CD4-positive, CD25-positive, alpha-beta regulatory T cell (primary cell): ENCODE measurements at regions not wholly inside any gene's neighbourhood (a gene's known extent, or its start where the extent isn't known, plus 50 kb on each side); places are given as distances from the start of the nearest gene placed in this dataset.

Source experiments
- ATAC-seq, 2 donors: fragments of 150-1000 bp; cut with Tn5 transposase; one replicate each; pipeline ENCODE4 v1.10.0; 2021; ENCODE audit warnings: low read depth in 2 of 2, moderate number of reproducible peaks in 2 of 2, moderate library complexity in 1 of 2
- DNase-seq, 3 donors: peaks; one replicate each; pipeline versions ENCODE4 v3.0.0 to v3.0.0-alpha.2; 2012 to 2022; ENCODE audit warnings: mixed read lengths in 1 of 3
- H3K27ac ChIP-seq: one replicate; pipeline ENCODE4 v1.7.0; 2013; ENCODE audit warnings: mild to moderate bottlenecking, low read length; ENCODE audit not compliant: insufficient read depth, poor library complexity, severe bottlenecking
- H3K27me3 ChIP-seq: one replicate; pipeline ENCODE4 v1.7.0; 2013; ENCODE audit warnings: low read length; ENCODE audit not compliant: control insufficient read depth, insufficient read depth
- H3K36me3 ChIP-seq: one replicate; pipeline ENCODE4 v1.7.0; 2013; ENCODE audit warnings: mild to moderate bottlenecking, low read length, moderate library complexity; ENCODE audit not compliant: control insufficient read depth, insufficient read depth
- H3K4me1 ChIP-seq: 2 replicates; pipeline ENCODE4 v1.7.0; 2013; ENCODE audit warnings: mild to moderate bottlenecking, low read length; ENCODE audit not compliant: insufficient read depth, control insufficient read depth, poor library complexity, severe bottlenecking
- H3K4me3 ChIP-seq: one replicate; pipeline ENCODE4 v1.7.0; 2013; ENCODE audit warnings: low read depth, mild to moderate bottlenecking, low read length, moderate library complexity
- H3K9me3 ChIP-seq, 2 experiments: 1 replicate in 1 of 2; 2 replicates in 1 of 2; pipeline ENCODE4 v1.7.0; 2013; ENCODE audit warnings: low read length in 2 of 2, mild to moderate bottlenecking in 1 of 2, moderate library complexity in 1 of 2; ENCODE audit not compliant: control insufficient read depth in 2 of 2
- H3K27ac Mint-ChIP-seq, 3 donors: one replicate each; pipeline ENCODE4 v1.8.0; 2020 to 2022; ENCODE audit warnings: mild to moderate bottlenecking in 3 of 3, mixed read lengths in 3 of 3, moderate library complexity in 2 of 3
- H3K27me3 Mint-ChIP-seq: one replicate; pipeline ENCODE4 v1.8.0; 2022; ENCODE audit warnings: mild to moderate bottlenecking, mixed read lengths
- H3K36me3 Mint-ChIP-seq: one replicate; pipeline ENCODE4 v1.8.0; 2020; ENCODE audit warnings: mixed read lengths
- H3K4me1 Mint-ChIP-seq, 4 donors: one replicate each; pipeline ENCODE4 v1.8.0; 2020 to 2022; ENCODE audit warnings: mixed read lengths in 4 of 4, mild to moderate bottlenecking in 1 of 4
- H3K4me3 Mint-ChIP-seq, 4 donors: one replicate each; pipeline ENCODE4 v1.8.0; 2020 to 2022; ENCODE audit warnings: mild to moderate bottlenecking in 4 of 4, mixed read lengths in 4 of 4, moderate library complexity in 3 of 4
- H3K9me3 Mint-ChIP-seq, 7 donors: one replicate each; pipeline ENCODE4 v1.8.0; 2020 to 2022; ENCODE audit warnings: mixed read lengths in 7 of 7, mild to moderate bottlenecking in 3 of 7, moderate library complexity in 2 of 7

GRCh38 chr13:85970727-85971126, 171.5 kb upstream of the SLITRK6 start:
- no peak for ATAC-seq
- H3K36me3 ChIP-seq: no peaks in the 10 kb centered on the region
- no peaks in the 10 kb centered on the region for H3K4me1 Mint-ChIP-seq

GRCh38 chr13:85969331-85969730, 170.1 kb upstream of the SLITRK6 start:
- ATAC-seq: no peak
- no peak overlapping the region for H3K4me3 Mint-ChIP-seq
- Histone ChIP-seq H3K36me3 (no peaks in the 10 kb centered on the region), H3K27ac (no peak overlapping the region), H3K9me3 (peaks cover 5 to 6% of the 10 kb centered on the region in 2 experiments), H3K4me3 (no peak overlapping the region), H3K4me1 (no peaks in the 10 kb centered on the region), H3K27me3 (no peaks in the 10 kb centered on the region)
- H3K9me3 Mint-ChIP-seq: peaks cover 0 to 12% (median 3%) of the 10 kb centered on the region in 7 donors
- H3K4me1 Mint-ChIP-seq: no peaks in the 10 kb centered on the region
- no peak overlapping the region for H3K27ac Mint-ChIP-seq
- no peak for DNase-seq
- no peaks in the 10 kb centered on the region for H3K36me3 Mint-ChIP-seq
- H3K27me3 Mint-ChIP-seq: no peaks in the 10 kb centered on the region

More at GRCh38 chr13:85970727-85971126, 171.5 kb upstream of the SLITRK6 start:
- Mint-ChIP-seq H3K36me3 (no peaks in the 10 kb centered on the region), H3K4me3 (no peak overlapping the region), H3K27ac (no peak overlapping the region), H3K27me3 (no peaks in the 10 kb centered on the region), H3K9me3 (peaks cover 0 to 10% (median 3%) of the 10 kb centered on the region in 7 donors)
- Histone ChIP-seq H3K27ac (no peak overlapping the region), H3K27me3 (no peaks in the 10 kb centered on the region), H3K4me1 (no peaks in the 10 kb centered on the region), H3K4me3 (no peak overlapping the region), H3K9me3 (peaks cover 5 to 6% of the 10 kb centered on the region in 2 experiments)
- DNase-seq: no peak

GRCh38 chr13:85935868-85936467, 136.7 kb upstream of the SLITRK6 start:
- peaks cover 5 to 22% (median 13%) of the 10 kb centered on the region in 7 donors for H3K9me3 Mint-ChIP-seq
- H3K27me3 ChIP-seq: no peaks in the 10 kb centered on the region
- no peak for ATAC-seq
- no peaks in the 10 kb centered on the region for H3K27me3 Mint-ChIP-seq
- H3K4me3 Mint-ChIP-seq: no peak overlapping the region
- H3K27ac Mint-ChIP-seq: no peak overlapping the region
- no peaks in the 10 kb centered on the region for H3K36me3 Mint-ChIP-seq
- no peaks in the 10 kb centered on the region for H3K4me1 Mint-ChIP-seq
- H3K9me3 ChIP-seq: peaks cover 2 to 29% of the 10 kb centered on the region in 2 experiments
- DNase-seq: no peak
- no peaks in the 10 kb centered on the region for H3K4me1 ChIP-seq
- H3K4me3 ChIP-seq: no peak overlapping the region
- no peak overlapping the region for H3K27ac ChIP-seq
- no peaks in the 10 kb centered on the region for H3K36me3 ChIP-seq

- Mint-ChIP-seq H3K4me1 (no peaks in the 10 kb centered on the region), H3K27ac (no peak overlapping the region), H3K27me3 (no peaks in the 10 kb centered on the region), H3K36me3 (no peaks in the 10 kb centered on the region), H3K4me3 (no peak overlapping the region), H3K9me3 (peaks cover 1 to 14% (median 8%) of the 10 kb centered on the region in 7 donors)
- Histone ChIP-seq H3K4me1 (no peaks in the 10 kb centered on the region), H3K4me3 (no peak overlapping the region), H3K9me3 (peaks cover 0 to 2% of the 10 kb centered on the region in 2 experiments), H3K27me3 (no peaks in the 10 kb centered on the region), H3K27ac (no peak overlapping the region), H3K36me3 (no peaks in the 10 kb centered on the region)
- DNase-seq: no peak
- no peak for ATAC-seq
These were observed 130.9 kb upstream of the SLITRK6 start for GRCh38 chr13:85930108-85930507.

DNA sequence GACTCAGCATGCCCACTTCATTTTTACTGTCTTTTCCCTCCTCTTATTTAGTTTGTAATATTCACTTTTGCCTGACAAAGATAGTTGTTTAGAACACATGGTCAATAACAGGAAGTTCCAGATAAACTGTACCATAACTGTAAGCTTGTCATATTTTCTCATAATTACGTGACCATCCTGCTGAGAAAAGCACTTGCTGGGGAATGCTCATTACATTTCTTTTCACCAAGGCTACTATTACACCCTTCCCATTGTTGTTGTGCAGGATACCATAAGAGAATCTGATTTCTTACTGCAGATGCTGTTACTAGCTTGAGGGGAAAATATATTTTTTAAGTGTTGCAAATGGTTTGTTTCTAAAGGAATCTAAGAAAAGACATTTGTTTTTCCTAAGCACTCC, 111.7 kb upstream of the SLITRK6 start:
- no peaks in the 10 kb centered on the region for H3K4me1 Mint-ChIP-seq

GRCh38 chr13:85900521-85900920, 101.3 kb upstream of the SLITRK6 start:
- Histone ChIP-seq H3K27ac (no peak overlapping the region), H3K9me3 (peaks cover 0 to 5% of the 10 kb centered on the region in 2 experiments), H3K27me3 (no peaks in the 10 kb centered on the region), H3K4me1 (no peaks in the 10 kb centered on the region), H3K36me3 (no peaks in the 10 kb centered on the region), H3K4me3 (no peak overlapping the region)
- no peak for DNase-seq
- no peak overlapping the region for H3K4me3 Mint-ChIP-seq
- H3K27me3 Mint-ChIP-seq: no peaks in the 10 kb centered on the region
- peaks cover 0 to 12% (median 5%) of the 10 kb centered on the region in 7 donors for H3K9me3 Mint-ChIP-seq
- no peaks in the 10 kb centered on the region for H3K36me3 Mint-ChIP-seq
- no peak overlapping the region for H3K27ac Mint-ChIP-seq
- ATAC-seq: no peak
- H3K4me1 Mint-ChIP-seq: no peaks in the 10 kb centered on the region

More for the DNA sequence above, 111.7 kb upstream of the SLITRK6 start:
- ATAC-seq (no peak), DNase-seq (no peak)
- H3K27me3 ChIP-seq: no peaks in the 10 kb centered on the region
- H3K4me1 ChIP-seq: no peaks in the 10 kb centered on the region
- no peak overlapping the region for H3K27ac ChIP-seq
- Mint-ChIP-seq H3K27ac (no peak overlapping the region), H3K4me3 (no peak overlapping the region), H3K9me3 (peaks cover 4 to 13% (median 8%) of the 10 kb centered on the region in 7 donors), H3K36me3 (no peaks in the 10 kb centered on the region), H3K27me3 (no peaks in the 10 kb centered on the region)
- no peak overlapping the region for H3K4me3 ChIP-seq
- no peaks in the 10 kb centered on the region for H3K36me3 ChIP-seq
- peaks cover 3 to 7% of the 10 kb centered on the region in 2 experiments for H3K9me3 ChIP-seq

DNA sequence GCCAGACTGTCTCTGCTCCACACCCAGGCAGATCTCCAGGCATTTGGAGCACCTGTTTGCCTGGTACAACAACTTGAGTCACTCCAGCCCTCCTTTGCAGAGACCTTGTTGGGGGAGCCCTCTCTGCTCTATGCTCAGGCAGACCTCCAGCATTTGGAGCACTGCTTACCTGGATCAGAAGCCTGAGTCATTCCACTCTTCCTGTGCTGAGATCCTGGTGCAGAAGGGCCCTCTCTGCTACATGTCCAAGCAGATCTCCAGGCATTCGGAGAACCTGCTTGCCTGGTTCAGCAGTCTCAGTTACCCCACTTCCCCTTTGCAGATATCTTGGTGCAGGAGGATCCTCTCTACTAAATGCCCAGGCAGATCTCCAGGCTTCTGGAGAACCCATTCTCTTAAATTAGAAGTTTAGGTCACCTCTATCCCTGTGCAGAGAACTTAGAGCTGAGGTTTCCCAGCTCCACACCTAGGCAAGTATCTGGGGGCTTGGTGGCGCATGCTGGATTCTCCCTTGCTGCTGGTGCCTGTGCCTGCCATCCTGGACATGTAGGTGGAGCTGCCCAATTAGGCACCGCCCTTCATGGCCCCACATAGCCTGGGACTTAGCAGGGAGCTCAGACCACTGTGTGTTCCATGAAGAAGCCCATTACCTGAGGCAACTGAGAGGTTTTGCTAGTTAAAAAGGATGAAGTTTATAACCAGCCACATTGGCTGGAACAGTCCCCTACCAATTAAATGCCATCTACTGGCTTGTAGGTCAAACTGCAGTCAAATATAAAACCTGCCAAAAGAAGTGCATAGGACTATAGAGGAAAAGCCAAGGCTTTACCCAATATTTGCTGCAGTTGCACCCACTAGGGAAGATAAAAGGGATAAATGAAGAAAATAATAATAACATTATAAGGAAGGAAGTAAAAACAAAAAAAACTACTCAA, 97.6 kb upstream of the SLITRK6 start:
- H3K27me3 ChIP-seq: no peaks in the 10 kb centered on the region
- no peak overlapping the region for H3K27ac ChIP-seq
- H3K4me1 ChIP-seq: no peaks in the 10 kb centered on the region
- Mint-ChIP-seq H3K27ac (no peak overlapping the region), H3K9me3 (peaks cover 0 to 15% (median 5%) of the 10 kb centered on the region in 7 donors), H3K4me1 (no peaks in the 10 kb centered on the region), H3K36me3 (no peaks in the 10 kb centered on the region), H3K4me3 (no peak overlapping the region), H3K27me3 (no peaks in the 10 kb centered on the region)
- peaks cover 0 to 5% of the 10 kb centered on the region in 2 experiments for H3K9me3 ChIP-seq
- no peak overlapping the region for H3K4me3 ChIP-seq
- DNase-seq: no peak
- ATAC-seq: no peak
- no peaks in the 10 kb centered on the region for H3K36me3 ChIP-seq
